ENCODE measurements at regions not wholly inside any gene's neighbourhood (a gene's known extent, or its start where the extent isn't known, plus 50 kb on each side); places are given as distances from the start of the nearest gene placed in this dataset.

GRCh38 chr4:116321471-116321870 is 763.9 kb downstream of the TRAM1L1 start:
- no peak overlapping the region for H3K27ac ChIP-seq (ENCODE audit: insufficient read depth, low read length)
- intact Hi-C loops (cut with micrococcal nuclease) (no loop called here), dilution Hi-C loops (cut with HindIII; ENCODE audit: low sequenced_read_pairs, unreplicated experiment) (no loop called here), in situ Hi-C loops (cut with MboI; ENCODE audit: low sequenced_read_pairs) (no loop called here)
- no peak overlapping the region for H2BK15ac ChIP-seq (ENCODE audit: low read depth, low read length)
- no peak overlapping the region for H3K4me2 ChIP-seq (ENCODE audit: low read depth, low read length)
- H4K8ac ChIP-seq (ENCODE audit: low read depth in 2 of 2, low read length in 2 of 2) = no peak overlapping the region
- H3K14ac ChIP-seq (replicated peaks; ENCODE audit: low read depth, low read length) = no peak overlapping the region
- ChIA-PET POLR2A (ENCODE audit: unreplicated experiment) (no interaction called here), CTCF (no interaction called here)
- no peak overlapping the region for H2AK9ac ChIP-seq (replicated peaks; ENCODE audit: low read depth, low read length, poor library complexity)
- no peak overlapping the region for H4K91ac ChIP-seq (ENCODE audit: insufficient read depth, low read depth, low read length)
- H3K56ac ChIP-seq (ENCODE audit: extremely low read depth, insufficient read depth, low read length) = no peak overlapping the region
- no peak overlapping the region for H3K4me3 ChIP-seq (ENCODE audit: insufficient read depth, low read depth, low read length)
- H2BK5ac ChIP-seq (ENCODE audit: low read depth, low read length, poor library complexity, severe bottlenecking) = no peak overlapping the region
- H3K18ac ChIP-seq (ENCODE audit: low read depth, low read length) = no peak overlapping the region
- no peak overlapping the region for H3K4ac ChIP-seq (ENCODE audit: low read depth, low read length)
- H2BK120ac ChIP-seq (ENCODE audit: low read depth, low read length) = no peak overlapping the region
- TF ChIP-seq USF2 (IDR thresholded peaks at IDR 0.05; ENCODE audit: low read depth, low read length) (no peak), MXI1 (IDR thresholded peaks at IDR 0.05; ENCODE audit: borderline replicate concordance, low read depth, low read length) (no peak), BHLHE40 (IDR thresholded peaks at IDR 0.05; ENCODE audit: low read depth, low read length) (no peak), RCOR1 (IDR thresholded peaks at IDR 0.05; ENCODE audit: insufficient replicate concordance, low read length) (no peak), CEBPB (IDR thresholded peaks at IDR 0.05; ENCODE audit: low read depth, low read length) (no peak), CTCF (conservative IDR thresholded peaks at IDR 0.05; ENCODE audit: low read depth, low read length) (no peak), CHD1 (IDR thresholded peaks at IDR 0.05; ENCODE audit: low read depth, low read length) (no peak), MAZ (IDR thresholded peaks at IDR 0.05; ENCODE audit: borderline replicate concordance, low read depth, low read length) (no peak)
- no peaks in the 10 kb centered on the region for H3K9me1 ChIP-seq (ENCODE audit: insufficient read depth, low read length)
- no peak overlapping the region for H3K9ac ChIP-seq (ENCODE audit: low read depth, low read length)
- H3K36me3 ChIP-seq (ENCODE audit: control insufficient read depth, insufficient read depth, low read length) = no peaks in the 10 kb centered on the region
- ATAC-seq (ENCODE audit: low read depth) (no peak), DNase-seq (no peak)
- no peak overlapping the region for H2AK5ac ChIP-seq (ENCODE audit: low read depth, low read length)
- no peak overlapping the region for H2BK20ac ChIP-seq (ENCODE audit: low read depth, low read length)
- peaks cover 2% of the 10 kb centered on the region for H3K9me3 ChIP-seq (ENCODE audit: control insufficient read depth, insufficient read depth, low read length)
- H4K5ac ChIP-seq (ENCODE audit: low read depth, low read length) = no peak overlapping the region
- no peaks in the 10 kb centered on the region for H3K79me1 ChIP-seq (ENCODE audit: low read depth in 1 of 2, low read length in 2 of 2)
- no peak overlapping the region for H2AFZ ChIP-seq (replicated peaks; ENCODE audit: low read length, poor library complexity)
- no peak overlapping the region for H3K23ac ChIP-seq (ENCODE audit: low read depth, low read length)
- H3K27me3 ChIP-seq (ENCODE audit: control insufficient read depth, insufficient read depth, low read length) = no peaks in the 10 kb centered on the region
- no TSS peak for BruUV-seq (replicated peaks)
- H4K20me1 ChIP-seq (ENCODE audit: insufficient read depth, low read length) = no peaks in the 10 kb centered on the region
- WGBS, 2 experiments (ENCODE audit: extremely low coverage in 2 of 2, insufficient read length in 1 of 2) = no CpG with 5 or more reads among the region's 5 CpGs
- H3K4me1 ChIP-seq (ENCODE audit: control insufficient read depth, insufficient read depth, low read length) = no peaks in the 10 kb centered on the region

Data from IMR-90 (cell line).